B cell (primary cell): ENCODE measurements at regions not wholly inside any gene's neighbourhood (a gene's known extent, or its start where the extent isn't known, plus 50 kb on each side); places are given as distances from the start of the nearest gene placed in this dataset.

Experiments
- ATAC-seq: fragments of 200-7000 bp; cut with Tn5 transposase; one replicate; pipeline ENCODE4 v1.10.0; 2021; ENCODE audit warnings: low read depth, mild to moderate bottlenecking, moderate number of reproducible peaks, moderate library complexity
- CTCF ChIA-PET: fragments of 350-600 bp; sonication (Branson Sonifier 250); formaldehyde crosslinking; loops from one replicate; lab custom pipeline; 2021; ENCODE audit warnings: antibody characterized with exemption, inconsistent platforms; lab: Charles Lee
- POLR2A ChIA-PET: fragments of 350-600 bp; sonication (Branson Sonifier 250); formaldehyde crosslinking; loops from one replicate; lab custom pipeline; 2021; ENCODE audit warnings: antibody characterized with exemption; lab: Charles Lee
- DNase-seq: peaks from one replicate; pipeline ENCODE4 v3.0.0; 2013
- H2AFZ ChIP-seq: 2 replicates; pipeline ENCODE4 v1.6.1; 2012; ENCODE audit warnings: mild to moderate bottlenecking, low read depth, low read length; ENCODE audit not compliant: insufficient read depth, poor library complexity, severe bottlenecking
- H3K27ac ChIP-seq, 2 donors: 1 replicate in 1 of 2; 2 replicates in 1 of 2; pipeline ENCODE4 v1.5.1; 2012 to 2013; ENCODE audit warnings: low read length in 2 of 2, mild to moderate bottlenecking in 2 of 2, moderate library complexity in 1 of 2
- H3K27me3 ChIP-seq, 4 experiments: fragments of 200-600 bp in 1 of 4; sonication (generic) in 1 of 4; replicated peaks in 1 of 4; 1 replicate in 2 of 4; 2 replicates in 2 of 4; pipeline versions ENCODE4 v1.6.1 to v1.7.0; 2013 to 2016; ENCODE audit warnings: low read length in 3 of 4, mild to moderate bottlenecking in 2 of 4, mixed read lengths in 1 of 4, moderate library complexity in 1 of 4; ENCODE audit not compliant: insufficient read depth in 4 of 4, control insufficient read depth in 3 of 4; ENCODE audit errors: control extremely low read depth in 1 of 4
- H3K36me3 ChIP-seq, 2 experiments: replicated peaks in 1 of 2; 1 replicate in 1 of 2; 2 replicates in 1 of 2; pipeline versions ENCODE4 v1.6.1 to v1.7.1; 2013; ENCODE audit warnings: low read length in 1 of 2; ENCODE audit not compliant: insufficient read depth in 2 of 2, control insufficient read depth in 1 of 2; ENCODE audit errors: control extremely low read depth in 1 of 2, extremely low read depth in 1 of 2
- H3K4me1 ChIP-seq, 2 donors: fragments of 200-600 bp in 1 of 2; sonication (generic) in 1 of 2; 1 replicate in 1 of 2; 2 replicates in 1 of 2; pipeline versions ENCODE4 v1.5.1 to v1.6.1; 2013 to 2017; ENCODE audit warnings: low read length in 2 of 2; ENCODE audit not compliant: control insufficient read depth in 2 of 2, insufficient read depth in 2 of 2
- H3K4me2 ChIP-seq: replicated peaks from 2 replicates; pipeline ENCODE3; 2012; ENCODE audit warnings: mild to moderate bottlenecking, low read depth, low read length; ENCODE audit not compliant: poor library complexity, severe bottlenecking
- H3K4me3 ChIP-seq, 5 experiments: fragments of 200-600 bp in 1 of 5; sonication (generic) in 1 of 5; 1 replicate in 3 of 5; 2 replicates in 2 of 5; pipeline versions ENCODE4 v1.5.1 to v1.7.0; 2011 to 2016; ENCODE audit warnings: low read length in 4 of 5, mild to moderate bottlenecking in 4 of 5, low read depth in 2 of 5, control low read depth in 1 of 5, moderate library complexity in 1 of 5; ENCODE audit not compliant: insufficient read depth in 1 of 5; ENCODE audit errors: control extremely low read depth in 1 of 5, extremely low read depth in 1 of 5
- H3K79me2 ChIP-seq: fragments of 200-600 bp; sonication (generic); one replicate; pipeline ENCODE4 v1.6.0; 2016; ENCODE audit warnings: low read length; ENCODE audit not compliant: control insufficient read depth, insufficient read depth
- H3K9ac ChIP-seq: fragments of 200-600 bp; sonication (generic); 2 replicates; pipeline ENCODE4 v1.6.1; 2017; ENCODE audit warnings: mild to moderate bottlenecking, low read length, moderate library complexity
- H3K9me3 ChIP-seq, 3 donors: one replicate each; pipeline versions ENCODE4 v1.6.1 to v1.7.1; 2013; ENCODE audit warnings: low read length in 2 of 3; ENCODE audit not compliant: control insufficient read depth in 2 of 3, insufficient read depth in 1 of 3; ENCODE audit errors: control extremely low read depth in 1 of 3
- H4K20me1 ChIP-seq: 2 replicates; pipeline ENCODE4 v1.6.0; 2012; ENCODE audit warnings: mild to moderate bottlenecking, low read length; ENCODE audit not compliant: insufficient read depth, control insufficient read depth, poor library complexity, severe bottlenecking
- H3K27ac Mint-ChIP-seq: one replicate; pipeline ENCODE4 v1.8.0; 2021; ENCODE audit warnings: mixed read lengths
- H3K27me3 Mint-ChIP-seq: one replicate; pipeline ENCODE4 v1.8.0; 2021; ENCODE audit warnings: mixed read lengths
- H3K4me1 Mint-ChIP-seq: one replicate; pipeline ENCODE4 v1.8.0; 2021; ENCODE audit warnings: mixed read lengths
- H3K4me3 Mint-ChIP-seq: one replicate; pipeline ENCODE4 v1.8.0; 2021; ENCODE audit warnings: mixed read lengths
- H3K9me3 Mint-ChIP-seq: one replicate; pipeline ENCODE4 v1.8.0; 2022; ENCODE audit warnings: mixed read lengths; ENCODE audit not compliant: insufficient read depth
- CTCF ChIP-seq: fragments of 200-600 bp; IDR thresholded peaks from one replicate; pipeline ENCODE4 v1.8.0; 2022; ENCODE audit warnings: antibody characterized with exemption, mild to moderate bottlenecking
- EZH2 ChIP-seq: IDR thresholded peaks from 2 replicates; pipeline ENCODE4 v1.6.1; 2012; ENCODE audit warnings: borderline replicate concordance, low read depth, mild to moderate bottlenecking, moderate library complexity, low read length; ENCODE audit not compliant: insufficient read depth, poor library complexity, severe bottlenecking
- whole genome bisulfite sequencing: methylation state at CpG from one replicate; pipeline ENCODE4 v1.1.5; 2013; ENCODE audit warnings: missing lambda C conversion rate; ENCODE audit not compliant: insufficient coverage; 5-methylcytosine and 5-hydroxymethylcytosine counted together
- intact Hi-C: fragments of 100-400 bp; cut with micrococcal nuclease; formaldehyde crosslinking; loops from one replicate; pipeline ENCODE4 v1.10.0; 2022

GRCh38 chr2:226467633-226468032 is 332.0 kb downstream of the IRS1 start:
- POLR2A ChIA-PET: no interaction called here

GRCh38 chr2:226467221-226467620 is 332.4 kb downstream of the IRS1 start:
- no peaks in the 10 kb centered on the region for H3K36me3 ChIP-seq
- no peaks in the 10 kb centered on the region for H3K9me3 ChIP-seq
- Mint-ChIP-seq H3K4me1 (no peaks in the 10 kb centered on the region), H3K9me3 (no peaks in the 10 kb centered on the region), H3K27me3 (no peaks in the 10 kb centered on the region), H3K27ac (no peak overlapping the region), H3K4me3 (no peak overlapping the region)
- no peaks in the 10 kb centered on the region for H3K27me3 ChIP-seq
- H3K27ac ChIP-seq: no peak overlapping the region
- CTCF ChIA-PET: no interaction called here
- DNase-seq: no peak
- 64% methylated on average over 6 of the region's 6 CpGs for WGBS
- intact Hi-C loops: no loop called here
- no peak overlapping the region for H3K4me2 ChIP-seq
- no peak overlapping the region for H3K4me3 ChIP-seq
- no peaks in the 10 kb centered on the region for H4K20me1 ChIP-seq
- TF ChIP-seq EZH2: no peak
- no peak for TF ChIP-seq CTCF
- no peak overlapping the region for H3K9ac ChIP-seq
- POLR2A ChIA-PET: no interaction called here
- H3K79me2 ChIP-seq: no peaks in the 10 kb centered on the region
- no peaks in the 10 kb centered on the region for H3K4me1 ChIP-seq
- no peak overlapping the region for H2AFZ ChIP-seq
- no peak for ATAC-seq

More at GRCh38 chr2:226467633-226468032, 332.0 kb downstream of the IRS1 start:
- CTCF ChIA-PET: no interaction called here
- no peaks in the 10 kb centered on the region for H3K27me3 Mint-ChIP-seq
- DNase-seq (no peak), ATAC-seq (no peak)
- Histone ChIP-seq H3K27me3 (no peaks in the 10 kb centered on the region), H3K79me2 (no peaks in the 10 kb centered on the region), H3K27ac (no peak overlapping the region), H3K4me3 (no peak overlapping the region), H3K4me1 (no peaks in the 10 kb centered on the region), H2AFZ (no peak overlapping the region), H3K4me2 (no peak overlapping the region), H3K9ac (no peak overlapping the region), H3K36me3 (no peaks in the 10 kb centered on the region), H3K9me3 (no peaks in the 10 kb centered on the region), H4K20me1 (no peaks in the 10 kb centered on the region)
- TF ChIP-seq EZH2: no peak
- no peak for TF ChIP-seq CTCF
- WGBS: no CpG with 5 or more reads among the region's 2 CpGs
- no peak overlapping the region for H3K27ac Mint-ChIP-seq
- intact Hi-C loops: no loop called here
- H3K4me1 Mint-ChIP-seq: no peaks in the 10 kb centered on the region
- no peaks in the 10 kb centered on the region for H3K9me3 Mint-ChIP-seq
- H3K4me3 Mint-ChIP-seq: no peak overlapping the region
